Thymus (tissue), 11 donors: ENCODE measurements at regions not wholly inside any gene's neighbourhood (a gene's known extent, or its start where the extent isn't known, plus 50 kb on each side); places are given as distances from the start of the nearest gene placed in this dataset.

Source experiments
- DNase-seq, 9 donors: peaks; one replicate each; pipeline ENCODE4 v3.0.0-alpha.2; 2013; ENCODE audit warnings: low spot score in 9 of 9, low read depth in 6 of 9, missing footprints in 1 of 9
- H3K27ac ChIP-seq, 2 donors: one replicate each; pipeline ENCODE4 v1.5.1; 2013; ENCODE audit warnings: control low read depth in 1 of 2, low read depth in 1 of 2, low read length in 1 of 2, mild to moderate bottlenecking in 1 of 2, moderate library complexity in 1 of 2
- H3K27me3 ChIP-seq, 2 donors: one replicate each; pipeline ENCODE4 v1.5.1; 2013; ENCODE audit warnings: low read length in 1 of 2; ENCODE audit not compliant: control insufficient read depth in 2 of 2, insufficient read depth in 1 of 2
- H3K36me3 ChIP-seq, 2 donors: one replicate each; pipeline ENCODE4 v1.5.1; 2013; ENCODE audit warnings: low read length in 1 of 2, mild to moderate bottlenecking in 1 of 2, moderate library complexity in 1 of 2; ENCODE audit not compliant: control insufficient read depth in 2 of 2, insufficient read depth in 2 of 2
- H3K4me1 ChIP-seq, 2 donors: one replicate each; pipeline ENCODE4 v1.5.1; 2013; ENCODE audit warnings: low read length in 2 of 2; ENCODE audit not compliant: control insufficient read depth in 2 of 2, insufficient read depth in 2 of 2
- H3K4me3 ChIP-seq, 2 donors: one replicate each; pipeline ENCODE4 v1.5.1; 2013; ENCODE audit warnings: low read length in 2 of 2, control low read depth in 1 of 2, mild to moderate bottlenecking in 1 of 2
- H3K9me3 ChIP-seq, 2 donors: one replicate each; pipeline ENCODE4 v1.5.1; 2013; ENCODE audit warnings: low read length in 1 of 2, mild to moderate bottlenecking in 1 of 2; ENCODE audit not compliant: control insufficient read depth in 2 of 2, insufficient read depth in 1 of 2
- WGBS: extraction: QIAGEN DNeasy Blood & Tissue Kit; methylation state at CpG from one replicate; pipeline ENCODE4 v1.1.7; 2013; 5-methylcytosine and 5-hydroxymethylcytosine counted together
- donor health status: healthy.

DNA sequence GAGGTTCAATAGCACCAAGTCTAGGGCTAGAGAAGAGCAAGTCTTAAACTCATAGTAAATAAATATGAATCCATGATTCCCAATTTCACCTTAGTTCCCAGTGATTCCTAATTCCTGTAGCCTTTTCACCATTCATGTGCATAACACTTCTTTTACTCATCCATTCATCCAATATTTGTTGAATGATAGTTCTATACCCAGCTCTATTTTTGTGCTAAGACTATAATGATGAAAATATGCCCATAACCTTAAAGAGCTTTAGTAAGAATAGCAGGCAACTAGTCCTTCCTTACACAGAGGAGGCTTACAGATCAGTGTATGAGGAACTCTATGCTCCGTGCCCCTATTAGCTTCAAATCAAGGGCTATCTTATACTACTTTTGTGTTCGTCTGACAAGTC is 280.2 kb upstream of the CHRM2 start:
- Histone ChIP-seq H3K4me1 (no peaks in the 10 kb centered on the region), H3K27ac (no peak overlapping the region), H3K9me3 (no peaks in the 10 kb centered on the region), H3K4me3 (no peak overlapping the region), H3K36me3 (no peaks in the 10 kb centered on the region), H3K27me3 (no peaks in the 10 kb centered on the region)
- WGBS = 90% methylated on average over 2 of the region's 2 CpGs
- no peak for DNase-seq

DNA sequence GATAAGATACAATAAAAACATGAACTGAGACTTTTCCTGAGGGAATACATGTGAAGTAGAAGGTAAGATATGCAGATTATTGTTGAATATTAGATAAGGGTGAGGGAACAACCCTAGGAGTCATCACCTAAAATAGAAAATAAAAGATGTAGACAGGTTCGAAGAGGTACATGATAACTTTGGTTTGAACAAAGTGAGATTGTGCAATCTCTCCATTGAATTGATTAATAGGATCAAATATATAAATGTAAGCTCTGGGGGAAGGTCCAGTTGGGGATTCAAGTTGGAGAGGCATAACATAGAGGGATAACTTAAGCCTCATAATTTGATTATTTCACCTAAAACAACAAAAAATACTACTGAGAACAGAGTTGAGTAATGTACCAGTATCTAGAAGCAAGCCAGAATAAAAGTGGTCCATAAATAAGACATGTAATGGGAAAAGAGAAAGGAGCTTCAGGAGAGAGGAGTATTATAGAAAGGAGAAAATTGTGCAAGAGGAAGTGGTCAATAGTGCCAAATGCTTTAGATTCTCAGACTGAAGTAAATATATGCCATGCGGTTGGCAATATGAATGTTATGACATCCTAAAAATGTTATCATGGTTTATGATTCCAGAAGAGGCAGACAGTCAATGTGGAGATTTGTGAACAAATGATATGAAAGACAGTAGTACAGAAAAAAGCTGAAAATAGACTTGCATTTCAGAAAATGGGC is 282.3 kb upstream of the CHRM2 start:
- DNase-seq = no peak
- Histone ChIP-seq H3K4me3 (no peak overlapping the region), H3K27me3 (no peaks in the 10 kb centered on the region), H3K4me1 (no peaks in the 10 kb centered on the region), H3K9me3 (no peaks in the 10 kb centered on the region), H3K27ac (no peak overlapping the region), H3K36me3 (no peaks in the 10 kb centered on the region)
- 90% methylated on average over 2 of the region's 2 CpGs for WGBS

DNA sequence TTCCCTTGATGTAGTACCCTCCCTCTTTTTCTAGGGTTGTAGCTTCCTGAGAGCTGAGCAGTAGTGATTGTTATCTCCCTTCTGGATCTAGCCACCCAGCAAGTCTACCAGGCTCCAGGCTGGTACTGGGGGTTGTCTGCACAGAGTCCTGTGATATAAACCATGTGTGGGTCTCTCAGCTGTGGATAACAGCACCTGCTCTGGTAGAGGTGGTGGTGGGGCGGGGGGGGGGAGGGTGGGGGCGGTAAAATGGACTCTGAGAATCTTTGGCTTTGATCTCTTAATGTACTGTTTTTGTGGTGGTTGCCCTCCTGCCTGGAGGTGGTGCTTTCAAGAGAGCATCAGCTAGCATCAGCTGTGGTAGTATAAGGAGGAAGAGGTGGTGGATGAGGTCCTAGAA is 302.0 kb upstream of the CHRM2 start:
- no peak overlapping the region for H3K4me3 ChIP-seq
- no peaks in the 10 kb centered on the region for H3K27me3 ChIP-seq
- no peak for DNase-seq
- no peaks in the 10 kb centered on the region for H3K9me3 ChIP-seq
- 42% methylated on average over 2 of the region's 2 CpGs for WGBS
- H3K27ac ChIP-seq = no peak overlapping the region
- H3K36me3 ChIP-seq = no peaks in the 10 kb centered on the region
- H3K4me1 ChIP-seq = no peaks in the 10 kb centered on the region

DNA sequence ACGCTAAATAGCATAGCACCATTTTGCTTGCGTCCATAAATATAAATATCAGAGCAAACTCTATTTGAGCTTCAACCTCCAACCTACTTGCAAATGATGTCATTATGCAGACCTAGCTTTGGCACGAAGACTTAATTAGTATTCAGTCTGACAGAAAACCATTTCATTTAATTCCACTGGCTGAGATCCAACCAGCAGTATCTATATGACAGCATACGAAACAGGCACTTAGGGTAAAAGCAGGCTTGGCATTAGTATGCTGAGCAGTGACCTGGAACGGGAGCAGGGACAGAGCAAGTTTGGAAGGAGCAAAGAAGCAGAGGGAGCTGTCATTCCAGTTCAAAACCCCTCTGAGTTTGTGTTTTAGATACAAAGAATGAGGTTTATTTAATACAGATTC is 312.5 kb upstream of the CHRM2 start:
- DNase-seq = no peak
- H3K4me1 ChIP-seq = no peaks in the 10 kb centered on the region
- H3K27me3 ChIP-seq = no peaks in the 10 kb centered on the region
- no peaks in the 10 kb centered on the region for H3K36me3 ChIP-seq
- H3K4me3 ChIP-seq = no peak overlapping the region
- no peaks in the 10 kb centered on the region for H3K9me3 ChIP-seq
- 79% methylated on average over 5 of the region's 5 CpGs for WGBS
- no peak overlapping the region for H3K27ac ChIP-seq

DNA sequence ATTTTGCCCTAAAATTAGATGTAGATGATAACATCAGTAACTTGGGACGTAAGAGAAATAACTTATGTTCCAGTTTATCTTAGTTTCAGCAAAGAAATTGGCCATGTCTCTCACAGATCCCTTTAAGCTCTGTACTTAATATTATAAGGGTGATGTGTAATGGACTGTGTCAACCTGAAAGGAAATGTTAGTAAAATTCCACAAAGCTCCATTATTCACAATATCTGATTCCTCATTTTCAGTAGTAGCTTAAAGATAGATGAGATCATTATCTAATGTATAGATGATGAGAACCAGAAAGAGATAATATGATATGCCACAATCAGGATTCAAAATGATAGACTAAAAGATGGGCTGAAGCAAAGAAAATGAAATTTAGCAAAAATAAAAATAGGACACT is 316.8 kb upstream of the CHRM2 start:
- Histone ChIP-seq H3K27ac (no peak overlapping the region), H3K4me1 (no peaks in the 10 kb centered on the region), H3K27me3 (no peaks in the 10 kb centered on the region), H3K36me3 (no peaks in the 10 kb centered on the region), H3K9me3 (no peaks in the 10 kb centered on the region), H3K4me3 (no peak overlapping the region)
- WGBS = 91% methylated on average over 1 of the region's 1 CpG
- no peak for DNase-seq

DNA sequence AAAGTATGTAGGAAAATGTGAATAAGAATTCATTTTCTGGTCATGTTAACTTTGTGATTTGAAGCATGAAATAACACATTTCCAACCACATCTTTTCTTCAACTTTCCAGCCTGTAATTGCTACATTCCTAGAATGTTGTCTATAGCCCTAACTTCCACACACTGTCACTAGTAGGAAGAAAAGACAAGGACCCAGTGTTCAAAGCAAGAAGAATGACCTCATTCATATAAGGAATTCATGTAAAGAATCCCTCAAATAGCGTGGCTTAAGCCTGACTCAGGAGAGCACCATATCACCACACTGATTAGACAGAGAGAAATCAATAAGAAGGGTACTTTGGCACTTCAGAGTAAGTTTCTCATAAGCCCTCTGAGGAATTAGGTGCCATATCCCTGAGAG is 318.7 kb upstream of the CHRM2 start:
- DNase-seq = no peak
- Histone ChIP-seq H3K9me3 (no peaks in the 10 kb centered on the region), H3K36me3 (no peaks in the 10 kb centered on the region), H3K4me1 (no peaks in the 10 kb centered on the region), H3K27ac (no peak overlapping the region), H3K4me3 (no peak overlapping the region), H3K27me3 (no peaks in the 10 kb centered on the region)
- WGBS = 84% methylated on average over 1 of the region's 1 CpG

DNA sequence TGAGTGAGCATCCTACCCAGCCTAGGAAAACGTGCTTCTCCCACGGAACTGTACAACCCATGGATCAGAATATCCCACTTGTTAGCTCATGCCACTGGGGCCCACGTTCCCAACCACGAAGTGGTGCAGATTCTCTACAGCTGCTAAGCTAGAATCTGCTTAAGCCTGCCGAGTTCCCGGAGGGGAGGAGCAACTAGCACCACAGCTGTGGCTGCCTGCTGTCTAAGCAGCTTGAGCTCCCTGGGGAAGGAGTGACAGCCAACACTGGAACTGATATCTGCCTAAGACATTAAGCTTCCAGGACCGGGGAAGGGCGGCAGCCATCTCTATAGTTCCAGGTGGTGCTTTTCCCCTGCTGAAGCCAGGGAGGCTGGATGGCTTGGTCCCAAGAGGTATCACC is 334.7 kb upstream of the CHRM2 start:
- Histone ChIP-seq H3K36me3 (no peaks in the 10 kb centered on the region), H3K27me3 (no peaks in the 10 kb centered on the region)
- 91% methylated on average over 8 of the region's 8 CpGs for WGBS

DNA sequence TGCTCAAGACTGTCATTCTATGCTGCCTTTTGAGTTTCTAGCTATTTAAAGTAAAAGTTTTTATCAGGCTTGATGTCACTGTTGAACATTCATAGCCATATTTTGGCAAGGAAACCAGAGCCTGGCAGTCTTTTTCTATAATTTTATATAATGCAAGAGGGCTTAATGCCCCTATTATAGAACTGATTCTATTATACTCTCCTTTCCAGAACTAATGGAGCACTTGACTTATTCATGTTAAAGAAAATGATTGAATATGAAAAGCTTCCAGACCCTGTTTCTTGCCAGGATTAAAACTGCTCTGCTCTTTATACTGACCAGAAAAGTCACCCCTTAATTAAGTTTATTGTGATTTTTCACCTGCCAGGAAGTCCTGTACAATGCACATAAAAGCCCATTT is 337.6 kb upstream of the CHRM2 start:
- DNase-seq = no peak
- no peaks in the 10 kb centered on the region for H3K36me3 ChIP-seq
- no peak overlapping the region for H3K27ac ChIP-seq
- peaks cover 7 to 22% of the 10 kb centered on the region in 2 donors for H3K9me3 ChIP-seq
- H3K4me3 ChIP-seq = no peak overlapping the region
- no peaks in the 10 kb centered on the region for H3K27me3 ChIP-seq
- no peaks in the 10 kb centered on the region for H3K4me1 ChIP-seq

More for the DNA sequence above, 334.7 kb upstream of the CHRM2 start:
- Histone ChIP-seq H3K4me3 (no peak overlapping the region), H3K4me1 (no peaks in the 10 kb centered on the region), H3K27ac (no peak overlapping the region), H3K9me3 (peaks cover 2 to 6% of the 10 kb centered on the region in 2 donors)
- DNase-seq = no peak

DNA sequence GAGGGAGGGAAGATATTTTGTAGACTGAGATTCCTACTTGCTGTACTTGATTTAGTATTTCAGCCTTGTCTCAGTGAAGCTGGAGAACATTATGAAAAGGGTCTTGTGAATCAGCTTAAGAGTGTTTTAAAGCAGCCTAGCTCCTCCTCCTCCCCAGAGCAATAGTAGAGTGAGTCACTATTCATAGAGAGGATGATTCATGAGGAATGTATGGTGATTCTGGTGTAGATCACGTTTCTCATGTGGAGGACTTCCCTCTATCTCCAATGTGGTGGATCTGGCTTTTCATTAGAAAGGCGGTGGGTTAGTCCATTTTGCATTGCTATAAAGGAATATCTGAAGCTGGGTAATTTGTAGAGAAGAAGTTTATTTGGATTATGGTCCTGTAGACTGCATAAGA is 340.1 kb upstream of the CHRM2 start:
- Histone ChIP-seq H3K27me3 (no peaks in the 10 kb centered on the region), H3K4me3 (no peak overlapping the region), H3K27ac (no peak overlapping the region), H3K9me3 (peaks cover 5 to 16% of the 10 kb centered on the region in 2 donors), H3K4me1 (no peaks in the 10 kb centered on the region), H3K36me3 (no peaks in the 10 kb centered on the region)
- no peak for DNase-seq
- whole genome bisulfite sequencing = 85% methylated on average over 2 of the region's 2 CpGs

DNA sequence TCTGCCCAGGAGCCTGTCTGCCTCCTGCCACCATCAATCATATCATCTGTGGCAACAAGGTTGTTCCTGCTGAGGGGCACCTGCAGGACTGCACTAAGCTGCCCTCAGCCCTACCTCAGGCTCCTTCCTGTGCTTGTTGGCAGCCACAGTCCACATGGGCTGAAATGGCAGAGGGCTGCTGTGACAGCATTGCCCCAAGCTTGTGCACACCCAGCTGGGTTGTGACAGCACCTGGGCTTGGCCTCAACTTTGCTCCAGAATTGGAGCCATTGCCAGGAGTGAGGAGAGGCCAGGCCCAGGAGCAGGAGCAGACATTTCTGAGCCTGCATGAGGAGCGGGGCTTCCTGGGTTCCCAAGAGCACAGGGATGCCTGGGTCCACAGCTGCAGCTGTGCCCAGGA is 340.9 kb upstream of the CHRM2 start:
- Histone ChIP-seq H3K27me3 (no peaks in the 10 kb centered on the region), H3K9me3 (peaks cover 5 to 16% of the 10 kb centered on the region in 2 donors), H3K36me3 (no peaks in the 10 kb centered on the region), H3K4me3 (no peak overlapping the region), H3K27ac (no peak overlapping the region), H3K4me1 (no peaks in the 10 kb centered on the region)
- 89% methylated on average over 1 of the region's 1 CpG for WGBS
- no peak for DNase-seq
